ENCODE measurements at regions not wholly inside any gene's neighbourhood (a gene's known extent, or its start where the extent isn't known, plus 50 kb on each side); places are given as distances from the start of the nearest gene placed in this dataset.

- Histone ChIP-seq H3K9me3 (ENCODE audit: control insufficient read depth, insufficient read depth, low read depth, low read length) (no peaks in the 10 kb centered on the region), H3K27ac (ENCODE audit: extremely low read depth, low read depth, low read length) (no peak overlapping the region), H3K36me3 (ENCODE audit: control insufficient read depth in 2 of 2, insufficient read depth in 1 of 2, low read length in 2 of 2) (no peaks in the 10 kb centered on the region), H3K4me1 (ENCODE audit: control insufficient read depth, insufficient read depth, low read length) (no peaks in the 10 kb centered on the region), H3K4me3 (ENCODE audit: low read depth, low read length) (no peak overlapping the region)
- ChIA-PET POLR2A (no interaction called here), CTCF (no interaction called here)
- TF ChIP-seq HOXC10 (CRISPR knock-in tag; IDR thresholded peaks at IDR 0.05) (no peak), ZNF555 (tag by site-specific recombination; conservative IDR thresholded peaks at IDR 0.05) (no peak), ZNF362 (tag by site-specific recombination; IDR thresholded peaks at IDR 0.05) (no peak), ZNF157 (tag by site-specific recombination; IDR thresholded peaks at IDR 0.05) (no peak), ZNF148 (tag by site-specific recombination; IDR thresholded peaks at IDR 0.05; ENCODE audit: borderline replicate concordance) (no peak), ZNF473 (tag by site-specific recombination; IDR thresholded peaks at IDR 0.05) (no peak), ZBTB48 (tag by site-specific recombination; IDR thresholded peaks at IDR 0.05) (no peak), ZNF610 (tag by site-specific recombination; IDR thresholded peaks at IDR 0.05; ENCODE audit: borderline replicate concordance) (no peak)
These were observed 51.2 kb upstream of the ZNF366 start for GRCh38 chr5:72558383-72558782.

- H3K27ac ChIP-seq (ENCODE audit: extremely low read depth, low read depth, low read length) = no peak overlapping the region
- H3K9me3 ChIP-seq (ENCODE audit: control insufficient read depth, insufficient read depth, low read depth, low read length) = no peaks in the 10 kb centered on the region
- TF ChIP-seq BCL6B (tag by site-specific recombination; IDR thresholded peaks at IDR 0.05) (no peak), ZBTB44 (tag by site-specific recombination; IDR thresholded peaks at IDR 0.05) (no peak), ZNF350 (tag by site-specific recombination; IDR thresholded peaks at IDR 0.05) (no peak), ZNF280D (tag by site-specific recombination; IDR thresholded peaks at IDR 0.05) (no peak), ZNF311 (tag by site-specific recombination; IDR thresholded peaks at IDR 0.05; ENCODE audit: borderline replicate concordance) (no peak), ZSCAN5A (tag by site-specific recombination; IDR thresholded peaks at IDR 0.05) (no peak), ZFP3 (tag by site-specific recombination; IDR thresholded peaks at IDR 0.05; ENCODE audit: low read depth) (no peak), ZNF544 (tag by site-specific recombination; IDR thresholded peaks at IDR 0.05) (no peak), ZNF585B (tag by site-specific recombination; IDR thresholded peaks at IDR 0.05) (no peak)
- H3K4me1 ChIP-seq (ENCODE audit: control insufficient read depth, insufficient read depth, low read length) = no peaks in the 10 kb centered on the region
- no peak overlapping the region for H3K4me3 ChIP-seq (ENCODE audit: low read depth, low read length)
- POLR2A ChIA-PET = no interaction called here
- CTCF ChIA-PET = no interaction called here
- no peaks in the 10 kb centered on the region for H3K36me3 ChIP-seq (ENCODE audit: control insufficient read depth in 2 of 2, insufficient read depth in 1 of 2, low read length in 2 of 2)
These were observed 50.8 kb upstream of the ZNF366 start for GRCh38 chr5:72558046-72558336.

Measured in HEK293 (cell line).